ENCODE measurements at regions not wholly inside any gene's neighbourhood (a gene's known extent, or its start where the extent isn't known, plus 50 kb on each side); places are given as distances from the start of the nearest gene placed in this dataset.

- 0 out of 7 replicates have a peak, but pooled peaks cover 0 to 5% (median 0%) of the 10 kb centered on the region in 3 experiments for H3K36me3 Mint-ChIP-seq (ENCODE audit: insufficient read depth in 1 of 3, low read depth in 3 of 3)
- Histone ChIP-seq H2BK15ac (ENCODE audit: low read depth, low read length) (no peak overlapping the region), H3K4ac (ENCODE audit: low read depth, low read length) (no peak overlapping the region), H2BK5ac (ENCODE audit: insufficient read length, low read length) (no peak overlapping the region), H4K8ac (replicated peaks; ENCODE audit: insufficient read length, low read depth, low read length) (no peak overlapping the region), H3K79me2 (ENCODE audit: insufficient read depth, low read length) (no peaks in the 10 kb centered on the region), H4K20me1 (ENCODE audit: control insufficient read depth, insufficient read depth, insufficient read length) (no peaks in the 10 kb centered on the region), H3K18ac (ENCODE audit: insufficient read length, low read depth, low read length) (no peak overlapping the region), H3K23ac (ENCODE audit: insufficient read length, low read depth, low read length) (no peak overlapping the region), H3K27ac (ENCODE audit: insufficient read length, low read depth, low read length) (no peak overlapping the region), H3K14ac (ENCODE audit: insufficient read depth, low read length) (no peak overlapping the region), H3K4me1 (ENCODE audit: insufficient read depth, low read length) (peaks cover 4% of the 10 kb centered on the region; the same call in 1 of the 2 replicates), H3K9me3 (ENCODE audit: control insufficient read depth, low read depth, low read length) (no peaks in the 10 kb centered on the region), H3K27me3 (ENCODE audit: insufficient read depth, low read length) (no peaks in the 10 kb centered on the region), H3K9ac (ENCODE audit: extremely low read depth, insufficient read length, low read length) (no peak overlapping the region), H3K23me2 (ENCODE audit: insufficient read length, low read depth, low read length, poor library complexity, severe bottlenecking) (no peaks in the 10 kb centered on the region), H3K56ac (ENCODE audit: insufficient read length, low read depth, low read length) (no peak overlapping the region), H3T11ph (ENCODE audit: low read length) (no peak overlapping the region), H4K91ac (ENCODE audit: insufficient read length, low read depth, low read length) (no peak overlapping the region), H3K4me2 (ENCODE audit: insufficient read depth, insufficient read length, low read length) (no peak overlapping the region), H2BK12ac (ENCODE audit: insufficient read length, low read depth, low read length) (no peak overlapping the region), H2AK5ac (ENCODE audit: insufficient read length, low read length) (no peak overlapping the region), H4K5ac (ENCODE audit: insufficient read length, low read depth, low read length) (no peak overlapping the region), H2AFZ (ENCODE audit: low read length) (no peak overlapping the region), H3K79me1 (ENCODE audit: insufficient read depth, low read depth, low read length, poor library complexity, severe bottlenecking) (no peaks in the 10 kb centered on the region), H2BK20ac (ENCODE audit: low read depth, low read length, poor library complexity, severe bottlenecking) (no peak overlapping the region), H2BK120ac (ENCODE audit: low read depth, low read length, poor library complexity, severe bottlenecking) (no peak overlapping the region)
- WGBS (ENCODE audit: extremely low coverage, insufficient read length, low lambda C conversion rate): no CpG with 5 or more reads among the region's 3 CpGs
- DNase-seq: peak; percentile 54
- no peak overlapping the region; a peak in 1 of 5 replicates for H3K4me3 Mint-ChIP-seq
- H3K4me1 Mint-ChIP-seq: peaks cover 7 to 13% of the 10 kb centered on the region in 2 experiments
- H3K27ac Mint-ChIP-seq: peak overlapping the region in 1 of 3 experiments; percentile 25; a peak in 2 of 7 replicates
- TF ChIP-seq CTCF (conservative IDR thresholded peaks at IDR 0.05): no peak
- no peaks in the 10 kb centered on the region; a peak in 2 of 5 replicates for H3K9me3 Mint-ChIP-seq
- H3K27me3 Mint-ChIP-seq (ENCODE audit: low read depth): no peaks in the 10 kb centered on the region; the same call in 1 of the 2 replicates
Observed at GRCh38 chr13:34847766-34848165, 94.3 kb upstream of the NBEA start.

All from H9 (cell line).